Hematopoietic multipotent progenitor cell treated with erythropoietin and hydrocortisone succinate and interleukin-3 and kit ligand, for 8 days (in vitro differentiated cells): ENCODE measurements at regions not wholly inside any gene's neighbourhood (a gene's known extent, or its start where the extent isn't known, plus 50 kb on each side); places are given as distances from the start of the nearest gene placed in this dataset.
"Not testable (repeated sequence)": the region's sequence is repeated elsewhere in the genome, so short reads cannot be mapped to it uniquely, and the experiment has no call there.

Source experiments
- DNase-seq: peaks from one replicate; pipeline ENCODE4 v3.0.0-alpha.2; 2015

DNA sequence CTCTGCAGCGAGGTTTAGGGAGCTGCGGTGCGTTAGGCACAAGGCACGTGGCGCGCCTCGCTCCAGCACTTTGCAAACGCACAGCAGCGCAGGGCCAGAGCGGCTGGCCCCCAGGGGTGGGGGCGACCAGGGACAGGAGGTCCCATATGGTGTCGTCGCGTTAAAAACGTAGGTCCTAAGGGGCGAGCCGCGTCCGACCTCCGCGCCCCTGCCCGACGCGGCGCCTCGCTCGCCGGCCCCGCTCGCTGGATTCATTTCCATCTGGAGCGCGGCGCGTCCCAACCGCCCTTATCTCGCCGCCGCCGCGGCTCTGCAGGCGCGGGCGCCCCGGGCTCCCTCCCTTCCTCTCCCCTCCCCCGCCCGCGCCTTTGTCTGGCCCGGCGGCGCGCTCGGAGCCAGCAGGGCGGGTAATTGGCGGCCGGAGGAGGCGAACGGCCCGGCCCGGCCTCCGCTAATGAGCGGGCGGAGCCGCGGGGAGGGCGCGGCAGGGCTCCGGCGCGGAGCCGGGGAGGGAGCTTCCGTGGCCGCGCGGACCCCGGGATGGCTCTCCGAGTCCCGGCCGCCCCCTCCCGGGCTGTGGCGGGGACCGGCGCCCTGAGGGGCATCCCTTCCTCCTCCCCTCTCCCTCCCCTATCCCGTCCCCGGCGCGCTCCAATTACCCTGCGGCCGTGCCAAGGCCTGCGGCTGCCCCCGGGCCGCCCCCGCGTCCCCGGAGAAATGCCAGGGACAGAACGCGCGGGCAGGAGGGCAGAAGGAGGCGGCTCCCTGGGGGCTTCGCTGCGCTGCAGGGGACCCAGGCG, 409.0 kb downstream of the BCOR start:
- DNase-seq, result peak; percentile 71

DNA sequence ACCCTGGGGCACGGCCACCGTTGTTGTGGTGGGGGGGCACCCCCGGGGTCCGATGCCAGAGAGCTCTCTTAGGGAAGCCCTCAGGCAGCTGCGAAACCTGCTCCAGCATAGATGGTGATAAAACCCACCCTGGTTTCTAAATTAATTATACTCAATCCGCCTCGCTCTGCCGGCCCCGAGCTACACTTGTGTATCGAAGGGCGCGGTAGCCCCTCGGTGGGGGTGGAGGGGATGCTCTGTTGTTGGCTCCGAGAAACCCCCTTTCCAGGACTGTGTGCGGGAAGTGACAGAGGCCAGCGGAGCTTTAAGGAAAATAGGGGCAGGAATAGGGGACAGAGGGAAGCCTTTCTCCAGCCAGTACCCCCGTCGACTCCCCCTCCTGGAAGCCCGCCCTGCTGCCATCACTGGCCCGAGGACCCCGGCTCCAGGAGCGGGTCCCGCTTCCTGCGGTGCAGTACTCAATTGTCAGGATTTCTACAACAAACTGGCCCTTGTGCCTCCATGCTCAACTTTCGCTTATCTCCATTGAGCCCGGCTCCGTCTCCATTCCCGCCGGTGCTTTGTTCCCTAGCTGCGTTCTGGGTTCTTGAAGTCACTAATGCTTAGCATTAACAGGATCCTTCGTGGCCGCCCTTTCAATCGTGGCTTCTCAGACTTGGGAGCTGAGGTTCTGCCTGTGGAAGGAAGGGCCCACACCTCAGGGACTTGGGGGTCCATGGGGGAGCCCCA, 408.2 kb downstream of the BCOR start:
- DNase-seq, result peak; percentile 1

DNA sequence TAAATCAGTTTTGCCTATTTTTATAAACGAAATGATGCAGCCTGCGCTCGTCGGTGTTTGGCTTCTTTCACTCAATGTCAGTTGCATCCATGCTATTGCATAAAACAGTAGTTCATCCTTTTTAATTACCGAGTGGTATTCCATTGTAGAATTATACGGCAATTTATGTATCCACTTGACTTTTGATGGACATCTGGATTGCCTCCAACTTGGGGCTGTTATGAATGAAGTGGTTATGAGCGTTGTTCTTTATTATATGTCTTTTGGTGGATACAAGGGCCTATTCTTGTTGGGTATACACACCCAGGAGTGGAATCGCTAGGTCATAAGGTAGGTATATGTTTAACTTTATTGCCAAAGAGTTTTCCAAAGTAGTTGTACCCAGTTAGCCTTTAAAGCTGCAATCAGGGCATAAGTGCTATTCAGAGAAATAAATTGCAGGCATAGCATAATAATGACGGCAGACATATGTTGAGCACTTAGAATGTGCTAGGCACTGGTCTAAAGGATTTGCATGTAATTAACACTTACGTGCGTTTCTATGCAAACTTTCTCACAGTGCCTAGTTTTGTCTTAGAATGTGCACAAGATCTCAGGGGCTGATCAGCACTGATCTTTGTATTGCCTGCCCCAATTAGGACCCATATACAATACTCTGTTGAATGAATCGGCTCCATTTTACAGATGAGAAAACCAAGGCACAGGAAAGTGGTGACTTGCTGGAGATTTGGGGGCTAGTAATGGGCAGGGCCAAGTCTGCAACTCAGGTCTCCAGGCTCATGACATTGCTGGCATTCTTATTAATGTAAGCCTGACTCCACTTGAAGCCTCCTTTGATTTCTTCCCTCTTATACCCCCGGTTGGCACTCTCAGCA, 407.0 kb downstream of the BCOR start:
- DNase-seq, result no peak

DNA sequence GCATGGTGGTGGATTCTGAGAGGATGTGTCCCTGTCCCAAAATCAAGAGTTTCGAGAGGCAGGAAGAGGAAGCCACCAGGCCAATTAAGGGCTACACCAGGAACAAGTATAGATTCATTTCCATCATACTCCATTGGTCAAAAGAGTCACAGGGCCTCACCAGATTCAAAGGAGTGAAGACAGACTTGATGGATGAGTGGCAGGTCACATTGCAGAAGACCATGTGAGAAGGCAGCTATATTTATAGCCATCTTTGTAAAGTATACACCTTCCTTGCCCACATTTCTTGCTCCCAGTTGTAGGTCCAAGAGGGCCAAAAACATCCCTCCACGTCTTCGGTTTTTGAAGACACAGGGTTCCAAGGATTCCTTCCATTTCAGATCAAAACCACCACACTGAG, 406.0 kb downstream of the BCOR start:
- DNase-seq, result no peak

DNA sequence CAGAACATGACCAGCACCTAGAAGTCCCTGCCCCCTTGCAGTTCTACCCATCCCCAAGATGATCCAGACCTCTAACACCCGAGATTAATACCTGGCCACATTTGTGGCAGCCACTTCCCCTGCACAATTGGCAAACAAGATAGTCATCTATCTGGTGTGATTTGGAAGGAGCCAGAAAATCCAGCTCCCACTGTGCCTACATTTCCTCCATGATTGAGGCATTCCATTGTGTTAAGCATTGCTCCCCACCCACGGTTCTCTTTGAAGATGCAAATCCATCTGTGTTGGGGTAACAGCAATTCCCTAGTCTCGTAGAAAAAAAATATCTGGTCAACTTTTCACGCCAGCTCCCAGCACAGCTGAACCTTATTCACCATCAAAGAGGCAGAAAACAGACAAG, 405.0 kb downstream of the BCOR start:
- DNase-seq, result no peak

DNA sequence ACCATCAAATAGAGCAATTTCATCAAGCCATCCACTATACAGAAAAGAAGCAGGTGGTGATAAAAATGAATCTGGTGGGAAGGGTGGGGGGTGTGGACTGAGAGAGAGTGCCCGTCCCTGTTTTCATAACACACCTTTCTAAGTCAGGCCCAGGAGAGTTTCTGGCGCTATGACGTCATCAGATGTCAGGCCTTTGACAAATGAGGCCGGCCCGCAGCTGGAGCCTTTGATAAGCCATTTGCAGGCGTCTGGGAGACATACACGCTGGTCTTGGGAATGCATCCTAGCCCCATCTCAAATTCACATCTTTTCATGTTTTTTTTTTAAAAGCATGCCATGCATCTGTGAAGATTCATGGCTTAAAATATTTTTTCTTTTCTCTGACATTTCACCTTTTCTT, 404.5 kb downstream of the BCOR start:
- peak; percentile 38 for DNase-seq

DNA sequence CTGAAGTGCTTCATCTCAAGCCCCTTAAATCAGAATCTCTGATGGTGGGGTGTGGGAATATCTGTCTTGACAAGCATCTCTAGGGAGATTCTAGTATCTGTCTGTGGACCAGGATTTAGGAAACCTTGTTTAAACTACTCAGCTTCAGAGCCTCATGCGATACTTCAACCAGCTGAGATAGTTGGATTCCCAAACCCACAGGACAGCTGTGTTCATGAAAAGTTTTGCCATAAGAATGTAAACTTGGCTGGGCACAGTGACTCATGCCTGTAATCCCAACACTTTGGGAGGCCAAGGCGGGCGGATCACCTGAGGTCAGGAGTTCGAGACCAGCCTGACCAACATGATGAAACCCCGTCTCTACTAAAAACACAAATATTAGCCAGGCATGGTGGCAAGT, 395.1 kb downstream of the BCOR start:
- not testable (repeated sequence) for DNase-seq

DNA sequence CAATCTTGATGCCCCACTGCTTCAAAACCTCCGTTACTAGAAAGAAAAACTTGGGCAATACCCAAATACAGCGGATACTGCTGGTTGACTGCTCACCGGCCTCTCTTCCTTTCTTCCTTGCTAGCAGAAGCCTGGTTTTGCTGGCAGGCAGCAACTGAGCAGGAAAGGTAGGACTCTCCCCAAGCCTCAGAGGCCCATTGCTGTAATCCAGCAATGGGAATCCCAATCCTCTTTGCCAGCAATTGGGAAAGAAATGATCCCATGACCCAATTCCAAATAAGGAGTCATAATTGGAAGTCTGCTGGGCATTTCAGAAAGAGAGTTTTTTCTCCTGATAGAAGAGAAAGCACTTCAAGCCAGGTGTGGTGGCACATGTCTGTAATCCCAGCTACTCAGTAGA, 394.5 kb downstream of the BCOR start:
- DNase-seq, result no peak

DNA sequence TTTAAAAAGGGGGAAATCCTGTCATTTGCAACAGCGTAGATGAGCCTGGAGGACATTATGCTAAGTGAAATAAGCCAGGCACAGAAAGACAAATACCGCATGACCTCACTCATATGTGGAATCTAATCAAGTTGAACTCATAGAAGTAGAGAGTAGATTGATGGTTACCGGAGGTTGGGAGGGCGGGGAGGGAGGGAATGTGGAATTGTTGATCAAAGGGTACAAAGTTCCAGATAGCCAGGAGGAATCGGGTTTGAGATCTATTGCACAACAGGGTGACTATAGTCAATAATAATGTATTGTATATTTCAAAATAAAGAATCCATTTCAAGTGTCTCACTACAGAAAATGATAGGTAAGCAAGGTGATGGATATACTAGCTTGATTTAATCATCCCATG, 393.2 kb downstream of the BCOR start:
- no peak for DNase-seq

DNA sequence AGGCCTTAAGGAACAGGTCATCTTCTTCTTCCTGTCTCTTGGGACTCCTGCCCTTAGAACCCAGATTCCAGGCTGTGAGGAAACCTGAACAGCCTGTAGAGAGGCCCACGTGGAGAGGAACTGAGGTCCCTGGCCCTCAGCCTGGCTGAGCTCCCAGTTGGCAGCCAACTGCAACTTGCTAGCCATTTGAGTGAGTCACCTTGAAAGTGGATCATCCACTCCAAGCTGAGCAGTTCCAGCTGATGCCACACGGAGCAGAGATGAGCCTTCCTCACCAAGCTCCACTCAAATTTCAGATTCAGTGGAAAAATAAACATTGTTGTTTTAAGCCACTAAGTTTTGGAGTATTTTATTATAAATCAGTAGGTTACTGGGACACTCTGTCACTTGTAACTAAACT, 392.5 kb downstream of the BCOR start:
- peak; percentile 46 for DNase-seq

DNA sequence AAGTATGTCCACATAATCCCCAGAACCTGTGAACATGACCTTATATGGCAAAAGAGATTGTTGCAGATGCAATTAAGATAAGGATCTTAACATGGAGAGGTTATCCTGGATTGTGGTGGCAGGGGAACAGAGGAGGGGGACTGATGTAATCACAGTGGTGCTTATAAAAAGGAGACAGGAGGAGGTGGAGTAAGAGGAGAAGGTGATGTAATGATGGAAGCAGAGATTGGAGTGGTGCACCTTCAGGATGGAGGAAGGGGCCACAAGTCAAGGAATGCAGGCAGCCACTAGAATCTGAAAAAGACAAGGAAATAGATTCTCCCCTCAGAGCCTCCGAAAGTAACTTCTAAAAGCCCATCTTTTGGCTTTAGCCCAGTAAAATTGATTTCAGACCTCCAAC, 388.4 kb downstream of the BCOR start:
- no peak for DNase-seq

DNA sequence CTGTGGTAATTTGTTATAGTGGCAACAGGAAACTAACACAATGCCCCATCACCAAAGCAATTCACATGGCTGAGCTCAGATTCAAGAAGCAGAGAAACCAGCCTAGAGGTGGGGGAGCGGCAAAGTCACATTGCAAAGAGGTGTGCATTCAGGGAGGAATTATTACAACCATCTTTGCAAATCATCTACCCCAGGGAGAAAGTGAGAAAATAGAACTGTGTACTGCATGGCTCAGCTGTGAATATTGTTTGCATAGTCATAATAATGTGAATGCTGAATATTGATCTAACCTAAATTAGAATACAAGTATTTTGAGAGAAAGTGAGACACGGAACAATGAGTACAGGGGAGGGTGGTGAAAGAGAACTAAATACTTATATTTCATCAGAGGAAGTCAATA, 387.9 kb downstream of the BCOR start:
- DNase-seq, result no peak

DNA sequence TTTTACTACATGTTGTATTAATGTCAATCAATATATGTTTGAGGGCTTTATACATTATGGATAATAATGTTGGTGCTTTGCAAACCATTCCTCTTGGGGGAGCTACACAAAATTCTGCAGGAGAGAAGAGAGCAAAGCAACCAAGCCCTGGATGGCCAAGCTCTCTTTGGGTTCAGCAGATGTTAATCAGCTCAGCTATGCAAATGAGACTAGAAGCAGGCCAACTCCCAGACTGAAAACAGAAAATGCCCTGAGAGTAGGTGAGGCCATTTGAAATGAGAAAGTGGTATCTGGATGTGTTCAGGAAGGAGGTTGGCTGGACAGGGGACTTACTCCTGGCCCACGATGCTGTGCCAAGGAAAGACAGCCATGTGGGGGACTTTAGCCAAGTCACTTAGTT, 387.0 kb downstream of the BCOR start:
- peak; percentile 9 for DNase-seq

DNA sequence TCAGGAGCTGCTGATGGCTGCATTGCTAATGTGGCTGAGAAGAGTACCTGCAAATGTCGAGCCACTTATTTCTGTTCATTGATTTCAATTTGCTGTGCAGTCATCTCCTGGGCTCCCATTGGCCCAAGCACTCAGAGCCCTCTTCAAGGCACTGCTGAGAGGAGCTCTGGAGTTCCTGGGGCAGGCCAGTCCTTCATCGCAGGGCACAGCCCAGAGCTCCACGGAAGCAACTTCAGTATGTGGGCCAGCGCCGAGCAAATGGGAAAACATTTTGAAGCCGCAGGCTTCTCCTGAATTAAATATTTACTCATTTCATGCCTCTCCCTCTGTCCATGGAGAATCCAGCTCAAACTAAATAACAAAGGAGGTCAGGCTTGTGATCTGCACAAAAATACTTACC, 383.3 kb downstream of the BCOR start:
- DNase-seq, result no peak

DNA sequence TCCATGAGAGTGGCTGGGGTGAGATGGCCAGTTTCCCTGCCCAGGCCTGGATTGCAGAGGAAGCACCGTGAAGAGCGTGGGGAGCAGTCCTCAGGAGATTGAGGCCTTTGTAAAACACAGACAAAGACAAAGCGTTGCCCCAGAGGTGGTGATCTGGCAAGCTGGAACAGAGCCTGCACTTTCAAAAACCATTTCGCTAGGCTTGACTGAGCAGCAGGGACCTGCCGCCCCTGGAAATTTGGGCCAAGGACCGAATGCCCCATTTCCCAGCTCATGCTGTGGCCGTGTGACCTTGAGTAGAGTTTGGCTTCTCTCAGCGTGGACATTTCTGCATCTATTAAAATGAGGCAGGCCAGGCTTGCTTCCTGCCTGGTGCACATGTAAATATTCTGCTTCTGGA, 381.4 kb downstream of the BCOR start:
- no peak for DNase-seq

DNA sequence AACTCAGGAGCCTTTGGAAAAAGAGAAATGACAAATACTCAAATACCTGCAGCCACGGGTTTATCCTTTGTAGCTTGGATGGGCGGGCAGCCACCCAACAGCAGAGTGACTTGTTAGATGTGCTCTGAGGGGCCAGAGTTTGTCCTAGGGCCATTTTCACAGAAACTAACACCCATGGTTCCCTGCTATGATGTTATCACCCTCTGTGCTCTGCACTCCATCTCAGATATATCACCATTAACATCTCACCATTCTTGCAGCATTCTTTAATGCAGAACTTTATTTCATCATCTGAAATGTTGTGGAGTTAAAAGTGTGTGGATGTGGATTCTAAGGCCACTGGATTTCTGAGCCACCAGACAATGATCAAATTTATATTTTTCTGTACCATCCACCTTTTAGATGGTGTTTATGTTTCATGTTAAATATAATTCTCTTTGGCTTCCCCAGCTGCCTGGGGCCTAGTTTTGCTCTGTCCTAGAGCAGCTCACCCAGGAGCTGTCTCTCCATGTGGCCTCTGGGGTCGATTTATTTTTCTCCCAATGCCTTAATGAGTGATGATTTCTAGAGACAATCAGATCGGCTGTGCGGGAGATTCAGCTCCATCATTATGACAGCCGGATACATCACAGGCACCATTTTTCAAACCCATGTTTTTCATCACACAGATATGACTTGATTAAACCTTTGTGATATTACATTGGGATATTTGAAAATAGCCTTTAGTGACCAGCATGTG, 380.8 kb downstream of the BCOR start:
- no peak for DNase-seq

DNA sequence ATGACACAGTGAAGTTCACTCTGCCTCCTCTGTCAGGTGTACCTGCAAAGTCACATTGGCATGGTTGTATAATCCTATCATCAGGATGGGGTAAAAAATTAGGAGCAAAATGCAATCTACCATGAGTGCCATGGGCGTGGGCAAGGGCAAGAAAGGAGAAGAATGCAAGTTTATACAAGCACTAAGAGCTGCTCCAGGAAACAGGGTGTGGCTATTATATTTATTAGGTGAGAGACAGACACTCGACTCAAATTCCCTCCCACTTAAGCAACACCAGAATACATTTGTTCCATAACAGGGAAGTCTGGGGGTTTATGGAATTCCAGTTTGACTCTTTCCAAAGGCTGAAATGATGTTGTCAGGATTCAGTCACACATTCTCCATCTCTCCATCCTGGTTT, 378.8 kb downstream of the BCOR start:
- DNase-seq, result no peak

DNA sequence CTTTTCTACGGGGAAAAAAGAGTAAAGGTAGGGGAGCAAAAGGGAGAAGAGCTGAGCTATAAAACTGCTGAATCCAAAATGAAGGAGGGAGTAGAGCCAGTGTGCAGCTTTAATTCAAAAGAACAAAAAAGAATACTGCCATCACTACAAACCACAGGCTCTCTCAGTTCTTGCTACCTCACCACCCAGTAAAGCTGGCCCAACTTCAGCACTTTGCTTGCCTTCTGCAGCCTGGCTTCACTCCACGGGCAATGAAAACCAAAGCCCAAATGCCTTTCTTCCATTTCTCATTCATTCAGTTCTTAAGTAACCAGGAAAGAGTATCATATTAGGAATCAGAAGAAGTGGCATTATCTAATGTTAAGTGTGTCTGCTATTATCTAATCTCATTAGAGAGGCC, 376.8 kb downstream of the BCOR start:
- no peak for DNase-seq

DNA sequence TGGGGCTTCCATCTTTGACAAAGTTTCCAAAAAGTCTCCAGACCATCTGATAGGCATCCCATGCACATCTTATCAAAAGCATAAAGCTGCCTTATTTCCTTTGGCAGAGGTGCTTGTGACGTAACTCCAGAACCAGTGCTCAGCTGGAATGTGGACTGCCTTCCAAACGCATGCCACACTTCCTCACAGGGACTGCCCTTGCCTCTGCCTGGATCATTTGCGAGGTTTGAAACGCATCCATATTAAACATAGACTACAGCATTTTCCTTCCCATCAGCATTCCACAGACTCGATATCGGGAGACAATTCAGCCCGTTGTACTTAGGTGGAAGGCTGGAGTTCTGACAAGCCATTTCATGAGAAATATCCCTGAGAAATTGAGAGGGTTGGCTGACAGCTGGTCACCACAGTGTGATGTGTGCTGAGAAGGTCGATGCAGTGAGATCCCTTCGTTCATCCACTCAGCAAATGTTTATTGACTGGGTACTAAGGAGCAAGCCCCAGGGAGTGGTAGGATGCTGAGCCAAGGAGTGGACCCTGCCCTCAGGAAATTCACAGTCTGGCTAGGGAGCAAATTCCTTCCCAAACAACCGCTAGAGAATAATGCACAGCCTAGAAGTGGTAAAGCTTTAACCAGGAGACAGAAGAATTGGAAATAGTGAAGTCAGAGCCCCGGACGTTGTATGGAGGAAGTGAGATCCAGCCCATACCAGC, 376.0 kb downstream of the BCOR start:
- DNase-seq, result no peak

DNA sequence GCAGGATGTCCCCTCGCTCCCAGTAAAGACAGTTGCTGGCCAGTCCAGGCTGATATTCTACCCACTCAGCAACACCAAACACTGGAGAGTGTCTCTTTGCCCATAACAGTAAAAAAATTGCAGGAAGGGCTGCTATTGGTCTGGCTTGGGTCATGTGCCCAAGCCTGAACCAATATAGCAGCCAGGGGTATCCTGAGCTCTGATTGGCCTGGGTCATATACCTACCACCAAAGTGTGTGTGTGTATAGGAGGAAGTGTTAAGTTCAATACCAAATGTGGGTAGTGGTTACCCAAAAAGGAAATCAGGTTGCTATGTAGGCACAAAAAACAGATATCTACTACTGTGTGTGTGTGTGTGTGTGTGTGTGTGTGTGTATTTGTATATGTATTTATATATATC, 373.2 kb downstream of the BCOR start:
- no peak for DNase-seq

DNA sequence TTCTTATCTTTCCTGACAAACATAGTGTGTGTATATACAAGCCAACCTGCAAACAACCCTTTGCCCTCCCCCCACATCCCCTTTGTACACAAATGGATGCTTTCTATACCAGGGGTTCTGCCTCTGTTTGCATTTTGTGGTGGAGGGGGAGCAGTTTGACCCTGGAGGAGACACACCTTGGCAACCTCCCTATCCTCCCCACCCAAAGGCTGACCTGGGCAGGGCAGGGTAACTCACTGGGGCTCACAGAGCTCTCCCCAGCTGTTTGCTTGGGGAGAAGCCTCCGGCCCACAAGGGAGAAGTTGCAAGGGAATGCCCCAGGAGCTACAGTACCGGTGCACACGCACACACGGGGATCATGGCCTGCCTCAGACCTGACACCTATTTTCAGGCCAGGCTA, 372.6 kb downstream of the BCOR start:
- DNase-seq, result no peak

DNA sequence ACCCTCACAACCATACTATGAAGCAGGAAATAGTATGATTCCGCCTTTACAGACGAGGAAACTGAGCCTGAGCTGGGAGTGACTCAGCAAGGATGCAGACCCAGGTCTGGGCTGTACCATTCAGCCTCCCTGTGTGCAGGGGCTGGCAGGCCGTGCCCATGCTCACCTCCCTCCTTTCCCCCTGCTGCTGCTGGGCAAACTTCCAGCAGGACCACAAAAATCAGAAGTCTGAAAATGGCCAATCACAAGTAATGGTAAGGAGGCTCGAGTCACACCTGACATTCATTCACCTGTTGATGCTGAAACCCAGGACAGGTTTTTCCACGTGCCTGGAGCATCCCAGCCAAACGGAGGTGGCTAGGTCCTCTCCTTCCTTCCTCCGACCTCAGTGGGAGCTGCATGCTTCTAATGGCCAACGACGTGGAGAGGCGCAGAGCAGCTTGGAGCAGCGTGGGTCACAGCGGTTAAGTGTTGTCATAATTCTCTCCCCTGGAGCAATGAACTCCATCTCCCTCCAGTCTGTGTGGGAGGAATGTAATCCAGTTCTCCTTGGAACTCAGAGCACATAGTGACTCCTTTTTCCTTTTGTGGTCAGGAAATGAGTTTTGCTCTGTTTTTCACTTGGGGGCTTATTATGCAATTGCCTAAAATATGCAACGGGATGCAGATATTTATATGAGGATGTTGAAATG, 371.7 kb downstream of the BCOR start:
- DNase-seq, result no peak
